GM12878 (cell line): ENCODE measurements at regions not wholly inside any gene's neighbourhood (a gene's known extent, or its start where the extent isn't known, plus 50 kb on each side); places are given as distances from the start of the nearest gene placed in this dataset.

Source experiments
- ATAC-seq: fragments of 200-7000 bp; cut with Tn5 transposase; 3 replicates; pipeline ENCODE4 v1.9.1; 2020; ENCODE audit warnings: mild to moderate bottlenecking, moderate library complexity
- BruUV-seq: library from RNA; stranded (reverse); fragments of 400-500 nt; replicated peaks from 2 replicates; lab custom pipeline; 2021; lab: Mats Ljungman, UMichigan
- CTCF ChIA-PET: fragments of 300-600 bp; sonication (Branson Sonifier 250); formaldehyde crosslinking; extraction: SDS; loops from one replicate; lab custom pipeline; 2021; ENCODE audit warnings: inconsistent platforms; lab: Yijun Ruan, JAX
- POLR2A ChIA-PET: fragments of 350-600 bp; formaldehyde crosslinking; extraction: SDS; loops from one replicate; lab custom pipeline; 2021; ENCODE audit warnings: inconsistent platforms; lab: Charles Lee
- RAD21 ChIA-PET: fragments of 300-600 bp; sonication (Branson Sonifier 250); formaldehyde crosslinking; loops from one replicate; lab custom pipeline; 2023; ENCODE audit warnings: antibody characterized with exemption; ENCODE audit not compliant: unreplicated experiment; lab: Charles Lee
- SMC1A ChIA-PET: fragments of 300-600 bp; sonication (Branson Sonifier 250); formaldehyde crosslinking; loops from one replicate; lab custom pipeline; 2023; ENCODE audit not compliant: unreplicated experiment, uncharacterized antibody; lab: Charles Lee
- DNase-seq: peaks from one replicate; pipeline ENCODE4 v3.0.0-alpha.2; 2011; ENCODE audit warnings: low read depth, low spot score
- FAIRE-seq: peaks from 3 replicates; lab custom pipeline; 2011; peaks lifted over from hg19 to GRCh38; lab: Jason Lieb, UNC
- H2AFZ ChIP-seq: 2 replicates; pipeline ENCODE4 v1.6.0; 2011; ENCODE audit warnings: low read depth, low read length, control low read depth; ENCODE audit not compliant: control insufficient read depth
- H3K27ac ChIP-seq: 2 replicates; pipeline ENCODE4 v1.5.1; 2011; ENCODE audit warnings: control low read depth; ENCODE audit not compliant: control insufficient read depth, insufficient read depth
- H3K27me3 ChIP-seq, 2 experiments: replicated peaks in 1 of 2; 2 replicates each; pipeline versions ENCODE4 v1.6.0 to v1.6.1; 2011; ENCODE audit warnings: low read length in 1 of 2; ENCODE audit not compliant: control insufficient read depth in 2 of 2, insufficient read depth in 2 of 2
- H3K36me3 ChIP-seq, 2 experiments: 2 replicates each; pipeline ENCODE4 v1.5.1; 2011; ENCODE audit warnings: low read length in 1 of 2; ENCODE audit not compliant: control insufficient read depth in 2 of 2, insufficient read depth in 2 of 2
- H3K4me1 ChIP-seq: 2 replicates; pipeline ENCODE4 v1.6.1; 2011; ENCODE audit warnings: mild to moderate bottlenecking, low read length, moderate library complexity, mixed read lengths; ENCODE audit not compliant: control insufficient read depth, insufficient read depth
- H3K4me2 ChIP-seq: 2 replicates; pipeline ENCODE4 v1.6.0; 2011; ENCODE audit warnings: control low read depth; ENCODE audit not compliant: control insufficient read depth, insufficient read depth
- H3K4me3 ChIP-seq: fragments of 200-600 bp; sonication (generic); 2 replicates; pipeline ENCODE4 v1.5.1; 2016
- H3K79me2 ChIP-seq: 2 replicates; pipeline ENCODE4 v1.6.0; 2011; ENCODE audit warnings: low read length; ENCODE audit not compliant: control insufficient read depth, insufficient read depth
- H3K9ac ChIP-seq: 2 replicates; pipeline ENCODE4 v1.8.0; 2011; ENCODE audit warnings: low read length, control low read depth, mixed read lengths; ENCODE audit not compliant: control insufficient read depth, insufficient read depth
- H3K9me3 ChIP-seq: replicated peaks from 3 replicates; pipeline ENCODE4 v1.5.1; 2011; ENCODE audit warnings: mild to moderate bottlenecking, low read length; ENCODE audit not compliant: control insufficient read depth, insufficient read depth
- H4K20me1 ChIP-seq: 2 replicates; pipeline ENCODE4 v1.6.0; 2011; ENCODE audit not compliant: control insufficient read depth, insufficient read depth
- RAD51 ChIP-seq: fragments of 450-650 bp; IDR thresholded peaks from 2 replicates; pipeline ENCODE4 v1.6.1; 2016; ENCODE audit warnings: moderate library complexity, mild to moderate bottlenecking, inconsistent platforms
- SRF ChIP-seq, 2 experiments: IDR thresholded peaks; 2 replicates each; pipeline ENCODE4 v1.6.1; 2011; ENCODE audit warnings: low read depth in 2 of 2, low read length in 2 of 2, mild to moderate bottlenecking in 1 of 2, moderate library complexity in 1 of 2
- ZBTB40 ChIP-seq: fragments of 450-650 bp; IDR thresholded peaks from 2 replicates; pipeline ENCODE4 v1.6.1; 2016; ENCODE audit warnings: mild to moderate bottlenecking, moderate library complexity, borderline replicate concordance
- ZNF274 ChIP-seq: IDR thresholded peaks from one replicate; pipeline ENCODE4 v1.8.0; 2011; ENCODE audit not compliant: insufficient read length, insufficient read depth
- ZZZ3 ChIP-seq: IDR thresholded peaks from 2 replicates; pipeline ENCODE4 v1.6.1; 2011; ENCODE audit warnings: low read depth; ENCODE audit not compliant: control insufficient read depth, insufficient read length
- WGBS: methylation state at CpG from one replicate; pipeline ENCODE4 v1.1.6; 2016; ENCODE audit warnings: low lambda C conversion rate; ENCODE audit not compliant: insufficient replicate concordance, insufficient coverage; ENCODE audit errors: missing lambda C conversion rate; 5-methylcytosine and 5-hydroxymethylcytosine counted together
- in situ Hi-C: fragments of 300-500 bp; cut with MboI; formaldehyde crosslinking; loops from 9 replicates; pipeline ENCODE4 v1.14.3; 2018; ENCODE audit warnings: mixed read lengths
- intact Hi-C: fragments of 100-400 bp; cut with micrococcal nuclease; formaldehyde crosslinking; loops from one replicate; pipeline ENCODE4 v1.14.2; 2022; ENCODE audit not compliant: unreplicated experiment
- TF ChIP-seq, protein P1 (sequence below): fragments of 450-650 bp; formaldehyde crosslinking; IDR thresholded peaks from 2 replicates; pipeline ENCODE4 v1.5.0; 2022; ENCODE audit warnings: mild to moderate bottlenecking, missing genetic modification characterization
- TF ChIP-seq, protein P2 (sequence below): IDR thresholded peaks from 2 replicates; pipeline ENCODE4 v1.6.1; 2011; ENCODE audit warnings: borderline replicate concordance, low read depth, mild to moderate bottlenecking, moderate library complexity, low read length; ENCODE audit not compliant: insufficient read depth, poor library complexity, severe bottlenecking

DNA sequence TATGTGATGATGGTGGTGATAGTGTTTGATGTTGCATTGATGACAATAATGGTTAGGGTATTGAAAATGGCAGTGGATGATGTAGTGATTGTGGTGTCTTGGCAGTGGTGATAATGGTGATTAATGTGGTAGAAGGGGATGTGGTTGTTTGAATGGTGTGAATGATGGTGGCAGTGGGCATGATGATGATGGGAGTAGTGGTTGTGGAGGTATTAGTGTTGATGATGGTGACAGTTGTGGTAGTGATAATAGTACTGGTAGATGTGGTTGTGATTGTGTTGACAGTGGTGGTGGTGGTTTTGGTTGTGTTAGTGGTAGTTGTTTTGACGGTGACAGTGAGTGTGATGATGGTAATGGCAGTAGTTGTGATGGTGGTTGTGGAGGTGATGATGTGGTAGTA, 1049.0 kb downstream of the VRK1 start (continued):
- no peak for TF ChIP-seq ZZZ3

DNA sequence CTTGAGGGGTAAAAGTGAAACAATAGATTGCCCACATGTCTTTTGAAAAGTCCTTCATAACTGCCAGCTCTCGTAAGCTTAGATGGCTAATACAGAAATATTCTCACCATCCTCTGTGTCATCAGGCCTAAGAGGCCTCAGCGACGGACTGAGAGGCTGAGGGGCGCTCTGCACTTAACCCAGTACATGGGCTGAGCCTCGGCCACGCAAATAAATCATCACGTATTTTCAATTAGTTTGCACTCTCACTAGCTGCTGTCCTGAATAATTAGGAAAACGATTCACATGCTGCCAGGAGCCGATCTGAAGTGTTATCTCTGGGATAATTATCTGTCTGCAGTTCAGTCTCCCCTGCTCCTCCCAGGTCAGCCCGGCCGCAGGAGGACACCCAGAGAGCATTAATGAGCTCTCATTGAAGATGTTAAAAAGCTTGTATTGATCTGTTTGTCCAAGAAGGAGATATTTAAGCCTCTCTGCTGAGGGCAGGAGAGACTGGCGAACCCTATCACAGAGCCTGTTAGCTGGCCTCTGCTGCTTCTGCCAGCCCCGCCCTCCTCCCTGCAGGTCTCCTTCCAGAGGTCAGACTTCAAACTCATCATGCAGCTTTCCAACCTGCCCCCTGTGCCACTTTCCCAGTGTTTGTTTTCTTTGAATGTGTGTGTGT, 1051.3 kb downstream of the VRK1 start:
- ChIA-PET SMC1A (no interaction called here), CTCF (no interaction called here), RAD21 (no interaction called here), POLR2A (no interaction called here)
- in situ Hi-C loops (no loop called here), intact Hi-C loops (no loop called here)
- DNase-seq (no peak), FAIRE-seq (no peak), ATAC-seq (no peak)
- Histone ChIP-seq H4K20me1 (no peaks in the 10 kb centered on the region), H3K9me3 (no peaks in the 10 kb centered on the region; the same call in 2 of the 3 replicates), H3K4me2 (no peak overlapping the region), H2AFZ (no peak overlapping the region), H3K4me1 (no peaks in the 10 kb centered on the region), H3K9ac (no peak overlapping the region), H3K79me2 (no peaks in the 10 kb centered on the region), H3K36me3 (no peaks in the 10 kb centered on the region), H3K4me3 (no peak overlapping the region), H3K27ac (no peak overlapping the region), H3K27me3 (no peaks in the 10 kb centered on the region)
- TF ChIP-seq ZBTB40 (no peak), RAD51 (no peak), SRF (IDR thresholded peaks at IDR 0.05; ENCODE audit: low read depth in 2 of 2, low read length in 2 of 2) (no peak), ZNF274 (no peak)
- TF ChIP-seq, protein P1, sequence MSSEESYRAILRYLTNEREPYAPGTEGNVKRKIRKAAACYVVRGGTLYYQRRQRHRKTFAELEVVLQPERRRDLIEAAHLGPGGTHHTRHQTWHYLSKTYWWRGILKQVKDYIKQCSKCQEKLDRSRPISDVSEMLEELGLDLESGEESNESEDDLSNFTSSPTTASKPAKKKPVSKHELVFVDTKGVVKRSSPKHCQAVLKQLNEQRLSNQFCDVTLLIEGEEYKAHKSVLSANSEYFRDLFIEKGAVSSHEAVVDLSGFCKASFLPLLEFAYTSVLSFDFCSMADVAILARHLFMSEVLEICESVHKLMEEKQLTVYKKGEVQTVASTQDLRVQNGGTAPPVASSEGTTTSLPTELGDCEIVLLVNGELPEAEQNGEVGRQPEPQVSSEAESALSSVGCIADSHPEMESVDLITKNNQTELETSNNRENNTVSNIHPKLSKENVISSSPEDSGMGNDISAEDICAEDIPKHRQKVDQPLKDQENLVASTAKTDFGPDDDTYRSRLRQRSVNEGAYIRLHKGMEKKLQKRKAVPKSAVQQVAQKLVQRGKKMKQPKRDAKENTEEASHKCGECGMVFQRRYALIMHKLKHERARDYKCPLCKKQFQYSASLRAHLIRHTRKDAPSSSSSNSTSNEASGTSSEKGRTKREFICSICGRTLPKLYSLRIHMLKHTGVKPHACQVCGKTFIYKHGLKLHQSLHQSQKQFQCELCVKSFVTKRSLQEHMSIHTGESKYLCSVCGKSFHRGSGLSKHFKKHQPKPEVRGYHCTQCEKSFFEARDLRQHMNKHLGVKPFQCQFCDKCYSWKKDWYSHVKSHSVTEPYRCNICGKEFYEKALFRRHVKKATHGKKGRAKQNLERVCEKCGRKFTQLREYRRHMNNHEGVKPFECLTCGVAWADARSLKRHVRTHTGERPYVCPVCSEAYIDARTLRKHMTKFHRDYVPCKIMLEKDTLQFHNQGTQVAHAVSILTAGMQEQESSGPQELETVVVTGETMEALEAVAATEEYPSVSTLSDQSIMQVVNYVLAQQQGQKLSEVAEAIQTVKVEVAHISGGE (CRISPR knock-in tag): no peak
- TF ChIP-seq, protein P2, sequence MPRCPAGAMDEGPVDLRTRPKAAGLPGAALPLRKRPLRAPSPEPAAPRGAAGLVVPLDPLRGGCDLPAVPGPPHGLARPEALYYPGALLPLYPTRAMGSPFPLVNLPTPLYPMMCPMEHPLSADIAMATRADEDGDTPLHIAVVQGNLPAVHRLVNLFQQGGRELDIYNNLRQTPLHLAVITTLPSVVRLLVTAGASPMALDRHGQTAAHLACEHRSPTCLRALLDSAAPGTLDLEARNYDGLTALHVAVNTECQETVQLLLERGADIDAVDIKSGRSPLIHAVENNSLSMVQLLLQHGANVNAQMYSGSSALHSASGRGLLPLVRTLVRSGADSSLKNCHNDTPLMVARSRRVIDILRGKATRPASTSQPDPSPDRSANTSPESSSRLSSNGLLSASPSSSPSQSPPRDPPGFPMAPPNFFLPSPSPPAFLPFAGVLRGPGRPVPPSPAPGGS: no peak
- BruUV-seq: no TSS peak
- 41% methylated on average over 13 of the region's 13 CpGs for WGBS
